GM10266 (cell line): ENCODE measurements at regions not wholly inside any gene's neighbourhood (a gene's known extent, or its start where the extent isn't known, plus 50 kb on each side); places are given as distances from the start of the nearest gene placed in this dataset.

ENCODE experiments used
- DNase-seq: peaks from one replicate; pipeline ENCODE4 v3.0.0; 2012; ENCODE audit errors: extremely low spot score
- CTCF ChIP-seq: IDR thresholded peaks from 2 replicates; pipeline ENCODE4 v1.5.1; 2012; ENCODE audit warnings: mild to moderate bottlenecking, low read depth; ENCODE audit not compliant: control insufficient read depth, insufficient read depth; ENCODE audit errors: missing control alignments

DNA sequence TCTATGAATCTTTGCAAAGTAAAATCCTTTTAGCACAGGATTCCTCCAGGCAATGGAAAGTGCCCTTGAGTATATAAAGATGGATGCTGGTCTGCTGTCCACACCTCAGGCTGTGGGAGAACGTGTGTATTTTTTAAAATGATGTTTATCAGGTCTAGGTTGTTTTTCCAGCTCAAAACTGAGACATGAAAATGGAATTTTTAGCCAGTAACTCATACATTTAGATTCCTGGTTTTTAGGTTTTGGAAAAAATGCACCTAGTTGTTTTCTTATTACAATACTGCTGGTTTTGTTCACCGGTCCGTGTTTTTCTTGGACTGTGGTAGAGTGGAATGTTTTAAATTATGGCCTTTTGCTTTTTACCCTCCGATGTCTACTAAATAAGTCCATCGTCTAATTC lies 554.7 kb downstream of the SOX6 start:
- no peak for TF ChIP-seq CTCF
- no peak for DNase-seq

DNA sequence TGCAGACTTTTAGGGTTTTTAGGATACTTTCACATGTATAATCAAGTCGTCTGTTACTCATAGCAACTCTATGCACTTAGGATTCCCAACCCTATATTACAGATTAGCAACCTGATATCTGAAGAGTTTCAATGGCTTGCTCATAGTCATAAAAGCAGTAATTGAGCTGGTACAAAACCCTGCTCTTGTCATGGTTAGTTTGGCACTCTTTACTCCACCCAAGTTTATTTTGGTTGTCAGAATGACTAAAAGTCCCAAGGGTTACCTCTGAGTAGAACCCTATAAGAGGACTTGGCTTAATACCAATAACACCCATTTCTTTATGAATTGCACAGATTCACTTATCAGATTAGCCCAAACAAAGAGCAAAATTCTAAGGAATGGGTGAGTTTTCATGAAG lies 550.6 kb downstream of the SOX6 start:
- no peak for TF ChIP-seq CTCF
- DNase-seq: no peak

DNA sequence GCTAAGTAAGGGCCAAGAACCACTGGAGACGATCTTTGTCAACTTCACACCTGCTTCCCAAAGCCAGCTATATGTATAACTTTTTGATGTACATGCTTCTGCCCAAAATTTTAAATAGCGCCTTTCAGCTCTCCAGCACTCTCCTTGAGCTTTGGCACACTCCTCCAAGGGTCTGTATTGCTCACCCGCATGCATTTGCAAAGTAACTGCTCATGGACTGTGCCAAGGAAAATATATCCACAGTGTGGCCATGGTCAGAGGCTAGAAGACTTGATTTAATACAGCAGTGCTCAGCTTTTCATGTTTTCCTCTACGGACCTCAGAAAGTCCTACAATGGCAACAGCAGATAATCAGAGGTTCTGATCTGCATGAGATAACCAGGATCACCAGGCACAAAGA lies 550.1 kb downstream of the SOX6 start:
- no peak for DNase-seq
- no peak for TF ChIP-seq CTCF

GRCh38 chr11:15807827-15808226 lies 548.5 kb downstream of the SOX6 start:
- no peak for DNase-seq

DNA sequence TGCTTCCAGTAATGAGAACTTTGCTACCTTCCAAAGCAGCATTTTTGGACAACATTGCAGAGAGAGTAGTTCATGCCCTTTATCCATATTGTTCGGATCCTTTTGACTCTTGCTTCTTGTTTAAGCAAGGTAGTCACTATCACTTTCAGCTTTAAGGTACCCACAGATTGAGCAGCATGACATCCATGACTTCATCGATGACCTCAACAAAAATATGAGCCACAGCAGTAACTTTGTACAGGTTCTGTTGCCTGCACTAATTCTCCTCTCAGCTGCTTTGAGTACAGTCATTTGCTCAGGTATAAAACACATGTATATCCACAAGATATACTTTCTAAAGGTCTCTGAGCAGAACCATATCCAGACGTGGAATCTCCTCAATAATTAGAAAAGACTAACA lies 546.3 kb downstream of the SOX6 start:
- no peak for DNase-seq
- no peak for TF ChIP-seq CTCF

More at GRCh38 chr11:15807827-15808226, 548.5 kb downstream of the SOX6 start:
- no peak for TF ChIP-seq CTCF

GRCh38 chr11:15810525-15810924 lies 545.8 kb downstream of the SOX6 start:
- no peak for TF ChIP-seq CTCF
- no peak for DNase-seq

DNA sequence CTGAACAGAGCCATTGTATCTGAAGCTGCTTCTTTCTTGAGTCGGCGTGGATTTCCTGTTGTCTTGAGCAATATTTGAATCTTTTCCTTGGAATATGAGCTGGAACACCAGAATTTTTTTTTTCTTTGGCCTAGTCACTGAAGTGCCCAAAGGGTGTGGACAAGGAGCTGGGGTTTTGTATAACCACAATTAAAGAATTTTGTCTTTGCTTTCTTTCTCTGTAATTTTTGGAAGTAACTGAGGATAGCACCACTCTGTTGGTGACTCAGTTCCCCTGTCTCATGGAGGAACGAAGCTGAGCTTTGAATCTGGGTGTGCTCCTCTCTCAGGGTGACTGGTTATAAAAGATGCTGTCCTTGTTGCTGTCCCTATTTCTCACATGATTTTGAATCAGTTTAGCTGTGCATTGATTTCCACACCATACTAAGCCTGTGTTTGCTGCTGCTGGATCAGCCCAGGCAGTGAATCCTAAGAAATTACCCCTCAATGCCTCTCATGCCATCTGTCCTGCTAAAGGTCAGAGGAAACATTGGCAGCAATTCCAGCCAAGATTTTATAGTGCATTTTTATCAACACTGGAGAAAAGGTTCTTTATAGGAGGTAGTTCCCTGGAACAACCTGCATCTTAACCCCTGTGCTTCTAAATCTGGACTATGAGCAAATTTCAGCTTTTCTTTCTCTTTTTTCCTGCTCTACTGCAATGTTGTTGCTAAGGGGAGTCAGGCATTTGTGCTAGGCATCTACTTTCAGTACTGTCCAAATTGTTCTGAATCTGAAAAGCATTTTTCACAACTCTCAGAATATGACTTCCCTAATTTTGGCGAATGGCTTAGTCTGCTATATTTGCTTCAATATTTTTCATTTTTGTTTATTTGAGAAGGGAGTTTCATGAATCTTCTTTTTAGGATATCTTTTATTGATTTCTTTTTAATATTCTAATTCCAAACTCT lies 540.8 kb downstream of the SOX6 start:
- TF ChIP-seq CTCF: no peak
- no peak for DNase-seq
